ENCODE measurements at regions not wholly inside any gene's neighbourhood (a gene's known extent, or its start where the extent isn't known, plus 50 kb on each side); places are given as distances from the start of the nearest gene placed in this dataset.

DNA sequence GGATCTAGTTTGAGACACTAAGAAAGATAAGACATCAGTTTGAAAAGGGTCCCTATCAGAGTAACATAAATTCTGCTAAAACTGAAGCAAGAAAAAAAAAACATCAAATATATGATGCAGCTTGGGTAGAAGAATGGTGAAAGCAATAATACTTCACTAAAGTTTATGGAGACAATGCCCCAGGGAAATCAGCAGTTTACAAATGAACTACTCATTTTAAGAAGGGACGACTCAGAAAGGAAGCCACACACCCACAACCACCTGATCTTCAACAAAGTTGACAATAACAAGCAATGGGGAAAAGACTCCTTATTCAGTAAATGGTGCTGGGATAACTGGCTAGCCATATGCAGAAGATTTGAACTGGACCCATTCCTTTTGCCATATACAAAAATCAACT is 143.5 kb downstream of the TPBG start:
- DNase-seq (ENCODE audit: low spot score): no peak
- ATAC-seq: no peak
- ChIA-PET POLR2A (no interaction called here), CTCF (no interaction called here)
- no peak overlapping the region for H3K27ac Mint-ChIP-seq
- no peak for TF ChIP-seq RORB (CRISPR knock-in tag; IDR thresholded peaks at IDR 0.05)
- no peak for TF ChIP-seq NR3C1 (CRISPR knock-in tag; conservative IDR thresholded peaks at IDR 0.05; ENCODE audit: low read depth)
- no peak for TF ChIP-seq ZNF423 (CRISPR knock-in tag; IDR thresholded peaks at IDR 0.05)
- TF ChIP-seq, protein P1, sequence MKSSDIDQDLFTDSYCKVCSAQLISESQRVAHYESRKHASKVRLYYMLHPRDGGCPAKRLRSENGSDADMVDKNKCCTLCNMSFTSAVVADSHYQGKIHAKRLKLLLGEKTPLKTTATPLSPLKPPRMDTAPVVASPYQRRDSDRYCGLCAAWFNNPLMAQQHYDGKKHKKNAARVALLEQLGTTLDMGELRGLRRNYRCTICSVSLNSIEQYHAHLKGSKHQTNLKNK (CRISPR knock-in tag; IDR thresholded peaks at IDR 0.05): no peak
- no peak for TF ChIP-seq ZNF317 (CRISPR knock-in tag; IDR thresholded peaks at IDR 0.05; ENCODE audit: borderline replicate concordance, low read depth)
- no peak for TF ChIP-seq NFYB (CRISPR knock-in tag; conservative IDR thresholded peaks at IDR 0.05; ENCODE audit: low read depth)
- TF ChIP-seq HMGA2 (CRISPR knock-in tag; IDR thresholded peaks at IDR 0.05): no peak
- TF ChIP-seq CREB1 (CRISPR knock-in tag; IDR thresholded peaks at IDR 0.05): no peak
- no peak for TF ChIP-seq MYBL2 (CRISPR knock-in tag; IDR thresholded peaks at IDR 0.05)
- TF ChIP-seq, protein P2, sequence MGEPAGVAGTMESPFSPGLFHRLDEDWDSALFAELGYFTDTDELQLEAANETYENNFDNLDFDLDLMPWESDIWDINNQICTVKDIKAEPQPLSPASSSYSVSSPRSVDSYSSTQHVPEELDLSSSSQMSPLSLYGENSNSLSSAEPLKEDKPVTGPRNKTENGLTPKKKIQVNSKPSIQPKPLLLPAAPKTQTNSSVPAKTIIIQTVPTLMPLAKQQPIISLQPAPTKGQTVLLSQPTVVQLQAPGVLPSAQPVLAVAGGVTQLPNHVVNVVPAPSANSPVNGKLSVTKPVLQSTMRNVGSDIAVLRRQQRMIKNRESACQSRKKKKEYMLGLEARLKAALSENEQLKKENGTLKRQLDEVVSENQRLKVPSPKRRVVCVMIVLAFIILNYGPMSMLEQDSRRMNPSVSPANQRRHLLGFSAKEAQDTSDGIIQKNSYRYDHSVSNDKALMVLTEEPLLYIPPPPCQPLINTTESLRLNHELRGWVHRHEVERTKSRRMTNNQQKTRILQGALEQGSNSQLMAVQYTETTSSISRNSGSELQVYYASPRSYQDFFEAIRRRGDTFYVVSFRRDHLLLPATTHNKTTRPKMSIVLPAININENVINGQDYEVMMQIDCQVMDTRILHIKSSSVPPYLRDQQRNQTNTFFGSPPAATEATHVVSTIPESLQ (CRISPR knock-in tag; IDR thresholded peaks at IDR 0.05): no peak
- TF ChIP-seq, protein P3, sequence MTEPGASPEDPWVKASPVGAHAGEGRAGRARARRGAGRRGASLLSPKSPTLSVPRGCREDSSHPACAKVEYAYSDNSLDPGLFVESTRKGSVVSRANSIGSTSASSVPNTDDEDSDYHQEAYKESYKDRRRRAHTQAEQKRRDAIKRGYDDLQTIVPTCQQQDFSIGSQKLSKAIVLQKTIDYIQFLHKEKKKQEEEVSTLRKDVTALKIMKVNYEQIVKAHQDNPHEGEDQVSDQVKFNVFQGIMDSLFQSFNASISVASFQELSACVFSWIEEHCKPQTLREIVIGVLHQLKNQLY (CRISPR knock-in tag; IDR thresholded peaks at IDR 0.05): no peak
- TF ChIP-seq, protein P4, sequence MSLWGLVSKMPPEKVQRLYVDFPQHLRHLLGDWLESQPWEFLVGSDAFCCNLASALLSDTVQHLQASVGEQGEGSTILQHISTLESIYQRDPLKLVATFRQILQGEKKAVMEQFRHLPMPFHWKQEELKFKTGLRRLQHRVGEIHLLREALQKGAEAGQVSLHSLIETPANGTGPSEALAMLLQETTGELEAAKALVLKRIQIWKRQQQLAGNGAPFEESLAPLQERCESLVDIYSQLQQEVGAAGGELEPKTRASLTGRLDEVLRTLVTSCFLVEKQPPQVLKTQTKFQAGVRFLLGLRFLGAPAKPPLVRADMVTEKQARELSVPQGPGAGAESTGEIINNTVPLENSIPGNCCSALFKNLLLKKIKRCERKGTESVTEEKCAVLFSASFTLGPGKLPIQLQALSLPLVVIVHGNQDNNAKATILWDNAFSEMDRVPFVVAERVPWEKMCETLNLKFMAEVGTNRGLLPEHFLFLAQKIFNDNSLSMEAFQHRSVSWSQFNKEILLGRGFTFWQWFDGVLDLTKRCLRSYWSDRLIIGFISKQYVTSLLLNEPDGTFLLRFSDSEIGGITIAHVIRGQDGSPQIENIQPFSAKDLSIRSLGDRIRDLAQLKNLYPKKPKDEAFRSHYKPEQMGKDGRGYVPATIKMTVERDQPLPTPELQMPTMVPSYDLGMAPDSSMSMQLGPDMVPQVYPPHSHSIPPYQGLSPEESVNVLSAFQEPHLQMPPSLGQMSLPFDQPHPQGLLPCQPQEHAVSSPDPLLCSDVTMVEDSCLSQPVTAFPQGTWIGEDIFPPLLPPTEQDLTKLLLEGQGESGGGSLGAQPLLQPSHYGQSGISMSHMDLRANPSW (CRISPR knock-in tag; conservative IDR thresholded peaks at IDR 0.05; ENCODE audit: low read depth): no peak
- TF ChIP-seq, protein P5, sequence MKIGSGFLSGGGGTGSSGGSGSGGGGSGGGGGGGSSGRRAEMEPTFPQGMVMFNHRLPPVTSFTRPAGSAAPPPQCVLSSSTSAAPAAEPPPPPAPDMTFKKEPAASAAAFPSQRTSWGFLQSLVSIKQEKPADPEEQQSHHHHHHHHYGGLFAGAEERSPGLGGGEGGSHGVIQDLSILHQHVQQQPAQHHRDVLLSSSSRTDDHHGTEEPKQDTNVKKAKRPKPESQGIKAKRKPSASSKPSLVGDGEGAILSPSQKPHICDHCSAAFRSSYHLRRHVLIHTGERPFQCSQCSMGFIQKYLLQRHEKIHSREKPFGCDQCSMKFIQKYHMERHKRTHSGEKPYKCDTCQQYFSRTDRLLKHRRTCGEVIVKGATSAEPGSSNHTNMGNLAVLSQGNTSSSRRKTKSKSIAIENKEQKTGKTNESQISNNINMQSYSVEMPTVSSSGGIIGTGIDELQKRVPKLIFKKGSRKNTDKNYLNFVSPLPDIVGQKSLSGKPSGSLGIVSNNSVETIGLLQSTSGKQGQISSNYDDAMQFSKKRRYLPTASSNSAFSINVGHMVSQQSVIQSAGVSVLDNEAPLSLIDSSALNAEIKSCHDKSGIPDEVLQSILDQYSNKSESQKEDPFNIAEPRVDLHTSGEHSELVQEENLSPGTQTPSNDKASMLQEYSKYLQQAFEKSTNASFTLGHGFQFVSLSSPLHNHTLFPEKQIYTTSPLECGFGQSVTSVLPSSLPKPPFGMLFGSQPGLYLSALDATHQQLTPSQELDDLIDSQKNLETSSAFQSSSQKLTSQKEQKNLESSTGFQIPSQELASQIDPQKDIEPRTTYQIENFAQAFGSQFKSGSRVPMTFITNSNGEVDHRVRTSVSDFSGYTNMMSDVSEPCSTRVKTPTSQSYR (CRISPR knock-in tag; IDR thresholded peaks at IDR 0.05): no peak
- TF ChIP-seq, protein P6, sequence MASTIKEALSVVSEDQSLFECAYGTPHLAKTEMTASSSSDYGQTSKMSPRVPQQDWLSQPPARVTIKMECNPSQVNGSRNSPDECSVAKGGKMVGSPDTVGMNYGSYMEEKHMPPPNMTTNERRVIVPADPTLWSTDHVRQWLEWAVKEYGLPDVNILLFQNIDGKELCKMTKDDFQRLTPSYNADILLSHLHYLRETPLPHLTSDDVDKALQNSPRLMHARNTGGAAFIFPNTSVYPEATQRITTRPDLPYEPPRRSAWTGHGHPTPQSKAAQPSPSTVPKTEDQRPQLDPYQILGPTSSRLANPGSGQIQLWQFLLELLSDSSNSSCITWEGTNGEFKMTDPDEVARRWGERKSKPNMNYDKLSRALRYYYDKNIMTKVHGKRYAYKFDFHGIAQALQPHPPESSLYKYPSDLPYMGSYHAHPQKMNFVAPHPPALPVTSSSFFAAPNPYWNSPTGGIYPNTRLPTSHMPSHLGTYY (CRISPR knock-in tag; IDR thresholded peaks at IDR 0.05): no peak
- TF ChIP-seq ZNF138 (CRISPR knock-in tag; conservative IDR thresholded peaks at IDR 0.05): no peak
- TF ChIP-seq MXD4 (CRISPR knock-in tag; IDR thresholded peaks at IDR 0.05; ENCODE audit: borderline replicate concordance): no peak
- TF ChIP-seq, protein P7, sequence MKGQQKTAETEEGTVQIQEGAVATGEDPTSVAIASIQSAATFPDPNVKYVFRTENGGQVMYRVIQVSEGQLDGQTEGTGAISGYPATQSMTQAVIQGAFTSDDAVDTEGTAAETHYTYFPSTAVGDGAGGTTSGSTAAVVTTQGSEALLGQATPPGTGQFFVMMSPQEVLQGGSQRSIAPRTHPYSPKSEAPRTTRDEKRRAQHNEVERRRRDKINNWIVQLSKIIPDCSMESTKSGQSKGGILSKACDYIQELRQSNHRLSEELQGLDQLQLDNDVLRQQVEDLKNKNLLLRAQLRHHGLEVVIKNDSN (CRISPR knock-in tag; IDR thresholded peaks at IDR 0.05): no peak
- TF ChIP-seq, protein P8, sequence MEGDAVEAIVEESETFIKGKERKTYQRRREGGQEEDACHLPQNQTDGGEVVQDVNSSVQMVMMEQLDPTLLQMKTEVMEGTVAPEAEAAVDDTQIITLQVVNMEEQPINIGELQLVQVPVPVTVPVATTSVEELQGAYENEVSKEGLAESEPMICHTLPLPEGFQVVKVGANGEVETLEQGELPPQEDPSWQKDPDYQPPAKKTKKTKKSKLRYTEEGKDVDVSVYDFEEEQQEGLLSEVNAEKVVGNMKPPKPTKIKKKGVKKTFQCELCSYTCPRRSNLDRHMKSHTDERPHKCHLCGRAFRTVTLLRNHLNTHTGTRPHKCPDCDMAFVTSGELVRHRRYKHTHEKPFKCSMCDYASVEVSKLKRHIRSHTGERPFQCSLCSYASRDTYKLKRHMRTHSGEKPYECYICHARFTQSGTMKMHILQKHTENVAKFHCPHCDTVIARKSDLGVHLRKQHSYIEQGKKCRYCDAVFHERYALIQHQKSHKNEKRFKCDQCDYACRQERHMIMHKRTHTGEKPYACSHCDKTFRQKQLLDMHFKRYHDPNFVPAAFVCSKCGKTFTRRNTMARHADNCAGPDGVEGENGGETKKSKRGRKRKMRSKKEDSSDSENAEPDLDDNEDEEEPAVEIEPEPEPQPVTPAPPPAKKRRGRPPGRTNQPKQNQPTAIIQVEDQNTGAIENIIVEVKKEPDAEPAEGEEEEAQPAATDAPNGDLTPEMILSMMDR (IDR thresholded peaks at IDR 0.05): no peak
- TF ChIP-seq TCF7 (CRISPR knock-in tag; IDR thresholded peaks at IDR 0.05; ENCODE audit: low read depth): no peak
- peaks cover 13% of the 10 kb centered on the region for H3K4me1 Mint-ChIP-seq
- H3K9me3 Mint-ChIP-seq: peaks cover 34% of the 10 kb centered on the region
- no peaks in the 10 kb centered on the region for H3K27me3 Mint-ChIP-seq (ENCODE audit: low read depth)
- no peak overlapping the region for H3K4me3 Mint-ChIP-seq
- H3K36me3 Mint-ChIP-seq: peaks cover 9% of the 10 kb centered on the region; the same call in 1 of the 2 replicates
